ENCODE measurements at regions not wholly inside any gene's neighbourhood (a gene's known extent, or its start where the extent isn't known, plus 50 kb on each side); places are given as distances from the start of the nearest gene placed in this dataset.

DNA sequence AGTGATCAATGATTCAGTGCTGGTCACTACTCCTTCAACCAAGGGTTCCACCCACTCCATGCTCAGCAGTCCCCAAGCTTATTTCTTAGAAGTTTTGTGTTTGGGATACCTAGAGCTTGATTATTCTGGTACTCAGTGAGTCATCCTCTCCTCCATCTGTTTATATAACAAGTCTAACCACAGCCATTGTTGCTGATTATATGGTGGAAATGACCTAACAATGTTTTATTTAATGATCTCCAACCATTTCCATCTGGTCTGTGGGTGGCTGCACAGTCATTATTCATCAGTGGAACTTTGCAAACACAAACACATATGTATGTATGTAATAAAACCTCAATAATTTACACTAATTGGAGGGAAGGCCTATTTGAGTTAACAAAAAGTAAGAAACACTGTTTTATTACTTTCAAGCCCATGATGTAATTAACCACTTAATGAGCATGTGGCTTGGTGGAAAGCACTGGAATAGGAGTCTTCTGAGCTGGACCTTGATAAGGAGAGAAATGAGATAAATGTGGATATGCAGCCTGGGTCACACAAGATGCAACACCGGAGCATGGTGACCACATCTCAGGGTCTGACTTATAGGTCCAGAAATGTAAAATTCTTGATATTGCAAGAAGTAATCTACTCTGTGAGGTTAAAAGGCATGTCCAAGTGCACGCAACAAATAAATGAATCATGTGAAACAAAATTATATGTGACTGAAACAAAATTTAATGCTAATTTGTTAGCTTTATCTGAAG, 99.0 kb upstream of the WLS start:
- no peak for DNase-seq

DNA sequence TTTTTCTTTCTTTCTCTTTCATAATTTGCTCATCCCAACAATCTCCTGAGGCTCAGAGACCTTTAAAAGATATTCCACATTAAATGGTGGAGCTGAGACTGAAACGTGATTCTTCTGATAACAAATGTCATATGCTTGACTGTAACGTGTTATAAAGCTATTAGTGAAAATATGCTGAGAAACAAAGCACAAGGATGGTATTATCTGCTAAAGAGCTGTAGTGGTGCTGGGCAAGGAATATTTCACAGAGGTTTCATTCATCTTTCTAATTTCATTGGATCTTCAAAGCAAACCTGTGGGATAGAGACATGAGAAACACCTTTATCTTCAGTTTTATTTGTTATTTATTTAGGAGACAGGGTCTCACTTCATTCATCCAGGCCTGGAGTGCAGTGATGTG, 98.1 kb upstream of the WLS start:
- no peak for DNase-seq

DNA sequence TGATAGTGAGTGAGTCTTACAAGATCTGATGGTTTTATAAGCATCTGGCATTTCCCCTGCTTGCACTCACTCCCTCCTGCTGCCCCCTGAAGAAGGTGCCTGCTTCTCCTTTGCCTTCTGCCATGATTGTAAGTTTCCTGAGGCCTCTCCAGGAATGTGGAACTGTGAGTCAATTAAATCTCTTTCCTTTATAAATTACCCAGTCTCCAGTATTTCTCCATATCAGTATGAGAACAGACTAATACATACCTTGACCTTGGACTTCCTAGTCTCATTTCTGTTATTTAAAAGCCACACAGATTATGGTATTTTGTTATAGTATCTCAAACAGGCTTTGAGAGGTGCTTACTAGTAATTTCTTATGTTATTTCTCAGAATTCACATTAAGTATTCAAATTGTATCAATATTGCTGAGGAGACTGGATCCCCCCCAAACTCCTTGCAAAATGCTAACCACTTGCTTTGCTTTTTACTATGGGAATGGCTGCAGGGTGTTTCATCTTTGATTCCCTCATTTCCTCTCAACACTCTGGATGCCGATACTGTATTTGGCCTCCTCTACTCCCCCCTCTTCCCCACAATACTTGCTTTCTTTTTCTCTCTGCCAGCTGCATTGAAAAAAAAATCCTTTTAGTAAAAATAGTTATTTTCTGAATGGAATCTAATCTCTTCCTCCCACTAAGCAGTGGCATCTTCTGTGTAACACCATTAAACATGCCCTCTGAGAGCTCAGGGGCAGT, 96.9 kb upstream of the WLS start:
- DNase-seq, result no peak

DNA sequence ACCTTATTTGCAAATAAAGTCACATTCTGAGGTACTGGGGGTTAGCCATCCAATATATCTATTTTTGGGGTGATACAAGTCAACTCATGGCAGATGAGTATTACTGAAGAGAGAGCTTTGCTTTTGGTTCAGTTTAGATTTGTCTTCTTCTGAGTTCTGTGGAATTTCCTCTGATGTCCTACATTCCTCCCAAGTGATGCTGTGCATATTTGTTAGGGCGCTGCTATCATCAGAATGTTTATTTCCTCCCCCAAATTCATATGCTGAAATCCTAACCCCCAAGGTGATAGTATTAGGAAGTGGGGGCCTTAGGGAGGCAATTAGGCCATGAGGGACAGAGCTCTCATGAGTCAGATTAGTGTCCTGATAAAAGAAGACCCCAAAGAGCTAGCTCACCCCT, 96.2 kb upstream of the WLS start:
- DNase-seq, result no peak

DNA sequence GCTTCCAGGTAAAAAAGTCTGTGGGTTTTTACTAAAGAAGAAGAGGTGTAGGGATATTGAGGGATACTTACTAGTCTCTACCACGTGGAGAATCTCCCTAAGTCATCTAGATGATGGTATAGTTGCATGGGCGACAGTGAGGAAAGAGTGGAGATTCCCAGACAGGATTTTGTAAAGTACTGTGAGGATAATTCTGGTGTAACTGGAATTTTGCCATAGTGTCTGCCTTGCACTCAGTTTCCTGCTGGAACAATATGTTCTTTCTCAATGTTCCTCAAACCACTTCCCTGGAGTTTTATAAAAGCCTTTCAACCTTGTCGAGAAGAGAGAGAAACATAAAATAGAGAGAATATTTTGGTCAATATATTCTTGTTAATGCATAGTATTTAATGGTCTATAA, 95.1 kb upstream of the WLS start:
- DNase-seq, result no peak

DNA sequence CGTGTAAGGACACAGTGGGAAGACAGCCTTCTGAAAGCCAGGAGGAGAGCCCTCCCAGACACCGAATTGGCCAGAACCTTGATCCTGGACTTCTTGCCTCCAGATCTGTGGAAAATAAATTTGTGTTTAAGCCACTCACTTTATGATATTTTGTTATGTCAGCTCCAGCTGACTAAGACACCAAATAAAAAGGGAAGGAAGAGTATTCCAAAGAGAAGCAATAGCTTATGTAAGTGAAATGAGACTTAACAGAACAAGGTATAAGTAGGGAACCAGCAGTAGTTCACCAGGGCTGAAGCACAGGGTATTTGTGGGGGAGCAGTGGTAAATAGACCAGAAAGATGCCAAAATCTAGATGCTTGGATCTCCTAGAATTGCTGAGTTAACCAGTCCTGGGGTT, 94.2 kb upstream of the WLS start:
- DNase-seq, result no peak

DNA sequence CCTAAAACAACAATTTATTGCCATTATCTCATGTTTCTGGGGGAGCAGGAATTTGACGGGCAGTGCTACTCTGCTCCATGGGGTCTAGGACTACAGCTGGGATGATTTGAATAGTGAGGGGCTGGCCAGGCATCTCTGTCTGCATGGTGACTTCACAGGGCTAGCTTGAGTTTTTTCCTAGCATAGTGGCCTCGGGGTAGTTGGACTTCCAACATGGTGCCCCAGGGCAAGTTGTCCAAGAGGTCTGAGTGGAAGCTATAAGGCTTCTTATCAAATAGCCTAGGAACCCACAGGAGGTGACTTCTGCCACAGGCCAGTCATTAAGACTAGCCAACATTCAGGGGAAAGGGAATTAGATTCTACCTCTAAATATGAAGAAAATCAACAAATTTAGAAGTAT, 92.0 kb upstream of the WLS start:
- DNase-seq, result no peak

DNA sequence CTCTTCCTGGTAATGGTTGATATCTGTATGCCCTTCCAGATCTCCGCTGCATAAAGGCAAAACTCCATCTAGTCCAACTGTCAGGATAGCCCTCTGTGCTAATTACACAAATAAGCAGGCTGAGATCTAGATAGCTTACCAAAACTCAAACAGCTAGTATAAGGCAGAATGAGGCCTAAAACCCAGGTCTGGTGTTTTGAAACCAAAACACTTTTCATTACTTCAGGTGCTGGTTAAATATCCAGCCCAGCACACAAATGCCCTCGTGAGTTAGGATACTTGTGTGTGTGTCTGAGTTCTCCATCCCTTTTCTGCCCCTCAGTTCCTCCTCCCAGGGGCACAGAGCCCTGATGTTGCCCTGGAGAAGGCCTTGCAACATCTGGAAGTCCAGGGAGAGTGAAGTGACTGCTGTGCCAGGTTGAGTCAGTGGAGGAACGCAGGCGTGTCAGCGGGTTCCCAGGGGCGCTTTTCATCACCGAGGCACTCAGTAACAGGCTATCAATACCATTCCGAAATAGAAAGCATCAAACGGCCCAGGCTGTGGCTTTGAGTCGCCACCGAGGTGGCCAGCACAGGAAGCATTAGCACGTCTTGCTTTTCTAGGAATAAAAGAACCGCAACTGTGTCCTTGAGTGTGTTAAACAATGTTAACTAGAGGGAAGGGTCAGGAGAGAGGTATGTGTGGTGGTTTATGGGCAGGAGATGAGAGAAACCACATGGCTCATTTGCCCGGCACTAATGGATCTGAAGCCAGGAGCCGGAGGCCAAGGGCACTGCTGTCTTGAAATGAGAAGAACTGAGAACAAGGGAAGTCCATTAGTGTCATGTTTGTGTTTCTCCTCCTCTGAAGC, 90.7 kb upstream of the WLS start:
- no peak for DNase-seq

DNA sequence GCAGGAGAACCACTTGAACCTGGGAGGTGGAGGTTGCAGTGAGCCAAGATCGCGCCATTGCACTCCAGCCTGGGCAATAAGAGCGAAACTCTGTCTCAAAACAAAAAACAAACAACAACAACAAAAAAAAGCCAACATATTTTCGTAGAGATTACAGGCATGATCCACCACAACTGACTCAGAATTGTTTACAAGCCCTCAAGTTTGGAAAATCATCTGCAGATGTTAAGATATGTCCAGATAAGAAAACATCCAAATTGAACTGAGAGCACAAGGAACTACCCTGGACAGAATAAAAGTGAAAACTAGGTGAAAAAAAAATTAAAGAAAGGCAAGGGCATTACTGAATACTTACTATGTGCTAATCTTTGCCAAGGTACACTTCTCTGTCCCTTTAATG, 89.8 kb upstream of the WLS start:
- no peak for DNase-seq

DNA sequence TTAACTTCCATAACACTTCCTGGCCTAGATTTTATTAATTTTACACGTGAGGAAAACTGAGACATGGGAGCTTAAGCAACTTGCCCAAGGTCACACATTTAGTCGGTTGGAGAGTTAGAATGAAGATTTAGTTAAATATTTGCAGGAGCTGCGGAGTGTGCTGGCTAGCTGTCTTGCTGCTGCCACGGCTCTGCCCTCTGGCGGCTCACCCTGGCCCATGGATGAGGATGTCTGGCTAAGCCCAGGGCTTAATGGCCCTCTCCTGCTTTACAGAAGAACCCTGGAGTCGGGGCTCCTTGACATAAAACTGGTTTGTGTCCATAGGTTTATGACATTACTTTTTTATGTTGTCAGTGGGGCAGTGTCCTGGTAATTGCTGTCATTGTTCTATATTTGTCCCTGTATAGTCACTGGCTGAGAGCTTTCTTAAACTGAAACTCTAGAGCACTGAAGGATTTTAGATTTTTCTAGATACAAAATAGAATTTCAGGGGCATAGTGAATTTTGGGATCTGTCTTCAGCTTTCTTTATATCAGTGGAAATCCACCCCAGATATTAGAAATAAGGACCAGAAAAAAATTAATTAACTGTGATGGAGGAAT, 88.9 kb upstream of the WLS start:
- DNase-seq, result peak; percentile 25 to 26

DNA sequence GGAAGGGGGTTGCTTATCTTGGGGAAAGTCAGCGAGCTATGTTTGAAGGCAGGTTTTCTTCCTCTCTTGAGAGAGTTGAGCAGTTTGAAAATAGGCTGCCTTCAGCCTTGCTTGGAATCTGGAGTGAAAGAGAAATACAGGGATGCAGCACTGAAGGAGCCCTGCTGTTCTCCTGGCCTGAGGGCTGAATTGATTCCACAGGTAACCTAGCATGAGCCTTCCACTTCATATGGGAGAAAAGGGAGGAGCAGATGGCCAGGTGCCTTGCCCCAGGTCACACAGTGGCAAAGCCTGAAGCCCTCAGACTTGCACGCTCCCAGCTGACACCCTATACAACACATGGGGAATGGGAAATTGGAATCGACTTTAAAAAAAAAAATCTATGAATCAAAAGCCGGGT, 88.0 kb upstream of the WLS start:
- DNase-seq, result no peak

DNA sequence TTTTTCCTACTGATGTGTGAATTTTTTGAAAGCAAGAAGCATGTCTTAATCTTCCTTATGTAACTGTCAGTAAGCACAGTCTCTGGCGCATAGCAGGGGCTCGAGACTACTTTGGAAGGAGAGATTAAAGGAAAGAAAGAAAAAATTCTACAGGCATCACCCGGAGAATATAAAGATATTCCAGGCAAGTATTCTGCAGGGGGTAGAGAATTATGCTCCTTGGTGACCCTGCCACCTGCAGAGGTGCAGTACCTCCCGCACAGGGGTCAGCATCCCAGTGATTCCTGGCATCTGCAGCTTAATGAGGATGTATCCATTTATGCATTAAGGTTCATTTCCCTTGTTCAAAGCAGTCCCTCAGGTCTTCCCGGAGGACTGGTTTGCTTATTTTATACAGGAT, 87.6 kb upstream of the WLS start:
- DNase-seq, result no peak

DNA sequence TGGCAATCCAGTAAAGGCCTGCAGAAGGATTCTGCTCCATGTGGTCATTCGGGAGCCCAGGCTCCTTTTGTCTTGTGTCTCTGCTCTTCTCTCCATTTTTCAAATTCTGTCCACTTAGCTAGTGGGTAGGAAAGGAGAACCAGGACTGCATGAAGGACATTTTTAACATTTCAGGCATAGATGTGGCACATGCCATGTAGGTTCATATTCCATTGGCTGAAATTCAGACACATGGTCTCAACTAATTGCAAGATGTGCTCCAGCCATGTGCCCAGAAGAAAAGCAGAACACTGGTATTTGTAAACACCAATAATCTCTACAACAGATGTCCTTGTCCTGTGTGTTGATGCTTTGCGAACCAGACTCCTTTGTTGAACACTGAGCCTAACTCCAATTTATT, 85.2 kb upstream of the WLS start:
- DNase-seq, result no peak

DNA sequence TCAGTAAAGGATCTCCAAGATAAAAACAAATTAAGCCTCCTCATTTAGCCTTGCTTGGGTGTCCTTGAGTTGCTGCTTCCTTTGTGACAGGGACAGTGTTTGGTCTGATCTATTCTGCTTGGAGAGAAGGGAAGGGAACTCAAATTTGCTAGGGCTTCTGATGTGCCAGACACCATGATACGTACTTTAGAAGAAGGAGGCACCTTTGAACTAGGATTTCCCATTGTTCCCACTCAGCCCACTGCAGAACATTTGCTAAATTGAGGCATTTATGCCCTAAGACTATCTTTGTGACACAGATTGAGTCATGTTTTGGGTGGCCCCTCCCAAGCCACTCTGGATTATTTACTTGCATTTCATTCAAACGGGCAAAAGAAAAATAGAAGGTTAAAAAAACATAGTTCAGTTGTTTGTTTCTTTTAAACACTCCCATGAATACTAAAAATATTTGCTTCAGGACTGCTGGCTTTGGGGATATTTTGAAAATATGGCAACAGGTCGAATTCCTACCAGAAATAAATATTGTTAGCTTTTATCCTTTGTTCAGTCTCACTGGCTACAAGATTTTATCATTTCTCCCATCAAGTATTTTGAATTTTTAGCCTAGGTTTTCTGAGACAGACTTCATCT, 81.9 kb upstream of the WLS start:
- DNase-seq, result peak; percentile 45 to 52

DNA sequence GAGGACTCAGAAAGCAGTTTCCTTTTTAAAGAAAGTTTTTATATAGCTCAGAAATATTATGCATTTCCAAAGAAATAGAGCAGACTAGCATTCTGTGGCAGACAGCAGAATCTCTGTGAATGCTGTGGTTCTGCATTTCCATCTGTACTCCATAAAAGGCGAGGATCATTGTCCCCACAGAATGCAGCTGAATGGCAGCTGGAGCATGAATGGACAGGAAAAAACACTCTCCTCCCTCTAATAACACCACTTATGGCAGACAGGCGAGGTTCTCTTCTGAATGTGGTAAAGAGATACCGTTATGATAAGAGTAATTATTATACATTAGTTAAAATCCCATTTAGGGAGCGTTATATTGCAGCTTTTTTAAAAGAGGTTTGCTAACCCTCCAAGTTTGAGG, 81.4 kb upstream of the WLS start:
- peak; percentile 60 to 68 for DNase-seq

DNA sequence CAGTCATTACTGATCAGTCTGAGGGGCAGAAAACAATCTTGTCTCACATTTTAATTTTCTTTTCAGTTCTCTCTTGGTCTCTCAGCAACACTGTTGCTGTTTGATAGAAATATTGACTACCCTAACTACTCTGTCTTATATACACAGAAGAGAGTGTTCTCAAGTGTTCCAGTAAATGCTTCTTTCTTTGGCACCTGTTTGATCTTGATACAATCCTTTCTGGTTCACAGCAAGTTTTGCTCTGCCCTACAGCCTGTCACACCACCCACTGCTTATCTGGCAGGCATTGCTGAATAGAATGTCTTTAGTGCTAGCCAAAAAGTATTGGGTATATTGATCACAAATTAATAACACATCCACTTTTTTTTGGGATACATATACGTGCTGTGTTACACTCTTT, 75.7 kb upstream of the WLS start:
- no peak for DNase-seq

DNA sequence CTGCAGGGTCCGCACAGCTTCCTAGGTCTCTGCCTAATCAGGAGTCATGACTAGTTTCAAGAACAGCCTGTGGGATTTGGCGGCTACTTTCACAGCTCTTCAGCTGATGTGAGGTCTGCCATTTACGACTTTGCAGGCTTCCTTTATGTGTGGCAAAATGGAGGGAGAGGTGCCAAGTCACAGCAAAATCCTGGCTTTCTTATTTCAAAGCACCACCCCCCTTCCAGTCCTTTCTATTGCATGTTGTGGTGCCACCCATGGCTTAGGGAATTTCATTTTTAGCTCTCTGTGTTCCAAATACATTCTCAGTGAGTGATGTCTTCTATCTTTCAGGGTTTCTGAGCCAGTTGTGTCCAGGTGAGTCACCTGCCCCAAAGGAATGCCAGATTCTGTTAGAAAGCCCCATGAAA, 75.1 kb upstream of the WLS start:
- no peak for DNase-seq

DNA sequence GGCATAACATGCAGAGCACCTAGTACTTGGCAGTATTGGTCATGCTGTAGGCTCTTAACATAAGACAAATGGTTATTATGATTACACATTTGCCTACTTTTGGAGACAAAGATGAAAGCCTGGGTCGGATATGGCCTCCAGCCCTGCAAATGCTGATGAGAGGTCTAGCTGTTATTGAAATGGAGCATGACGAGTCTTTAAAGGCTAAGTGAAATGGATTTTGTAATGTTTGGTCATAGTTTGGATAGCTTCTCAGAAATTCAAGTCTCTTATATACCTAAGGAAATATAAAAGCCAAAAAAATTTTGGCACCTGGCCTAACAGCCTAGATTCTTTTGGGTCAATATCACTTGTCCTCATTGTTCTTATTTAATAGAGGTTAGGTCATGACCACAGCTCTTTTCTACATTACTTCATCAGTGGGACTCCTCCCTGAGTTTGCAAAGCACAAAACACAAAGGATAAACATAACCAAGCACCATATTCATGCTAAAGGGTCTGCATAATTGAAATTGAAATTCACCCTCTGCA, 69.2 kb upstream of the WLS start:
- no peak for DNase-seq

DNA sequence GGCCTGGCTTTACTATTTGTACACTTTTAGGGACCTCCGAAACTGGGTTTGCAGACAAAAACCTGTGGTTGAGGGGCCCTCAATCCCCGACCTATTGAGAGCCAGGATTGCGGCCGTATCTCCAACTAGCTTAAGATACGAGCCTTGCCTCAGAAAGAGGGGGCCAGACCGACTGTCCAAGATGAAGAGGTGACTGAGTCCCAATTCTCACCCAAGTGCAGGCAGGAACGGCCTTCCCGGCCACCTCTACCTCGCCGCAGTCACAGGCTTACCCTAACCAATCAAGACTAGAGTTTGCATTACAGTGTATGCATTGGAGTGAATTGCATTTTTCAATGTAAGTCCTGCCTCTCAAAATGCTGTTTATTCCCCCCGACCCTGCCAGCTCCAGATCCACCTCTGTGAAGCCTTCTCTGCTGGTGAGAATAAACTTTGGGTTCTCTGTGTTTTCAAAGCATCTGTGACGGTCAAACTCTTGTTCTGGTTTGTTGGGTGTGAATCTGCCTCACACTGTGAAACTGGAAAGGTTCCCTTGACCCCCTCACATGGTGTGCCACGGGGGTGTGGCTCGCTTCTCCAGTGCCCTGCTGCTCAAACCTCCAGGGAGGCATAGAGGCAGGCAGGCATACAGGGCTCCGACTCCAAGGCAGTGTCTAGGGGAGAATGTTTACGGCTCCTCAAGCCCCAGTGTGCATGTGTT, 62.2 kb upstream of the WLS start:
- DNase-seq, result no peak

DNA sequence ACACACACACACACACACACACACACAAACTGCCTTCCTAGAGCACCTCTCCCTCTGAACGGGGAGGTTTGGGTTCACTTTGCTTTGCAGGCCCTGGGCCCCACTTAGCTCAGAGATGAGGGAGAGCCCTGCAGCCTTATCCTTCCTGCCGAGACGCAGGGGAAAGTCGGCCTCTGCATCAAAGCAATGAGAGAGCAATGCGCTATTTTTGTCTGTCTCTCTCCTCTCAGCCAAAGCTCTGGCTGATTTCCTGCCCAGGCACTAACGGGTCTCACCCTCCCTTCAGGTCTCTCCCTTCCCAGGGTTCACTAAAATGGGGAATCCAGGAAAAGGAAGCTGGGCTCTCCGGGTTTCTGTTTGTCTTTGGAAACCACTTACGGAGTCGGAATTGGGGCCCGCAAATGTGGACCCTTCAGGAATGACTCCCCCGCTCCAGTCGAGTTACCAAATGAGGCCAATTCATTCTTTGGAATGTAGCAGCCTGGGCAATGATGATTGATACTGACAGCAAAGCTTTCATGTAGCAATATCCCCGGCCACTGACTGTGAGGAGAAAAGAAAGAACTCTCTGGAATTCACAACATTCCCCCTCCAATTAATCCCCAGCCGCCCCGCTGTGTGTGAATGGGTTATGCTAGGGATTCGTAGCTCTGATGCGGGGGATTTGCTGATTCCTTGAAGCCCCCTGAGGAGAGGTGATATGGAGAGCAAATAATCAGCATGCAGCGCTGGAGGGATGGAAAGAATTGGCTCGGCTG, 61.5 kb upstream of the WLS start:
- DNase-seq, result no peak

DNA sequence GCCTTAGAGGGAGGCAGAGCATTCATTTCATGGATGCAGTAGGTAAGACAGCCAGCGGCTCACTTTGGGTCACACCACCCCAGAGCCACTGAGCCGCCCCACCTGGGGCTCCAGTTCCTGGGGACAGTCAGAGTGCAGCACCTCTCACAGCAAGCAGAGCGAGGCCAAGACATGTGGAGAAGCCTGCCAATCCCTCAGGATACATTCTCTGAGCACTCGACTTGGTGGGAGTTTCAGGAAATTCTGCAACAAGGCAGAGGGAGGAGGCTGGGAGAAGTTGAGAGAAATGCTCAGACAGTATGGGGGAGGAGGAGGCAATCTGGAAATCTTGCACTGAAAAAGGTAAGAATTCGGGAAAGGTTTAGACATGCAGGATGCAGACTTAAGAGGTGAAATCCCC, 60.8 kb upstream of the WLS start:
- no peak for DNase-seq
